ENCODE measurements at regions not wholly inside any gene's neighbourhood (a gene's known extent, or its start where the extent isn't known, plus 50 kb on each side); places are given as distances from the start of the nearest gene placed in this dataset.

GRCh38 chr15:54707805-54708752, 488.7 kb downstream of the RSL24D1 start:
- no peak for DNase-seq

DNA sequence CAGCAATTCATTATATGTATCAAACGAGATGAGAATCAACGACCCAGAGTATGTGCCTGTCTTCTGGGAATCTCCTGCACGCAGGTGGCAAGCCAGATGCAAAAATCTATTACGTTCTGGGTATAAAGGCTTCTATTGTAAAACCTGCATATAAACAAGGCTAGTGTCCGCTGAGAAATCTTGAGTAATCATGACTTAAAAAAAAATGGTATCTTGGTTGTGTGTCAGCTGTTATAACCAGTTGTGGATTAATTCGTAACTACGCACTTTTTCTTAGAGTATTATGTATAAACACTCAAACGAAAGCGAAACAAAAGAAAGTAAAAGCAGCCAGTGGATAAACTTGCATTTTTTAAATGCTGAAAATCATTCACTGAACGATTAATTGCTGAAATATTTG, 509.1 kb downstream of the RSL24D1 start:
- no peak for DNase-seq

All from RPMI8226 (cell line).